G401.6 (cell line): ENCODE measurements at regions not wholly inside any gene's neighbourhood (a gene's known extent, or its start where the extent isn't known, plus 50 kb on each side); places are given as distances from the start of the nearest gene placed in this dataset.

Experiments
- FAIRE-seq: peaks from 2 replicates; lab custom pipeline; 2012; peaks lifted over from hg19 to GRCh38; lab: Jason Lieb, UNC

DNA sequence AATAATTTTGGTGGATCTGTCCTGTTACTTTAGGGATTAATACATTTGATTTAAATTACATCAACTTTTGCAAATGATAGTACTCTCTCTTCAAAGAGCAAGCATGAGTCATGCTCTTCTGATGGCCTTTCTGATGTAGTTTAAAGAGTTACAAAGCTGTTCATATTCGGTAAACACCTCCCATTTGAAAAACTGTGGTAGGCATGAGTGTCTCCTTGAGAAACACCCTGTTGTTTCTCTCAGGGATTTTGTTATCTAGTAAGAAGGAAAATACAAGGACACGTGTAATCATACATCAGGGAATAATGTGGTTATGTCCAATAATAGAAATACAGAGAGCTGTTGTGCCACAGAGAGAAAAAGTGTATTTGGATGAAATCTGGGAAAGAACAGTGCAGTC is 53.3 kb upstream of the E2F7 start:
- FAIRE-seq, result no peak

DNA sequence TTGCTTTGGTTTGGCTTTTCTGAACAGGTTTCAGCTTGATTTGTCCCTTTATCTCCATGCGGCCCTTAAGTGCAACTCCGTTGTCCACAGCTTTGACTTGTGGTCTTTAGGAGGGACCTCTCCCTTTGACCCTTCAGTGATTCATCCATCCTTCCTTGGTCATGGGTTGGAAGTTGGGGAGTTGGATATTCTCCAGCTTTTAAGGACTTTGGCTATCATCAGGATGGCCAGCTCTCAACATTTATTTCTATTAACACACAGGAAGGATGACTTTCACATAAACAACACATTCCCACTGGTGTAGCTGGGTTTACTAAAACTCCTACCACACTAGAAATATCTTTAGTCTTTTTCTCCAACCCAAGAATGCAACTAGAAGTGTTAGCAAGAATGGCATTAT is 50.9 kb upstream of the E2F7 start:
- FAIRE-seq, result no peak

DNA sequence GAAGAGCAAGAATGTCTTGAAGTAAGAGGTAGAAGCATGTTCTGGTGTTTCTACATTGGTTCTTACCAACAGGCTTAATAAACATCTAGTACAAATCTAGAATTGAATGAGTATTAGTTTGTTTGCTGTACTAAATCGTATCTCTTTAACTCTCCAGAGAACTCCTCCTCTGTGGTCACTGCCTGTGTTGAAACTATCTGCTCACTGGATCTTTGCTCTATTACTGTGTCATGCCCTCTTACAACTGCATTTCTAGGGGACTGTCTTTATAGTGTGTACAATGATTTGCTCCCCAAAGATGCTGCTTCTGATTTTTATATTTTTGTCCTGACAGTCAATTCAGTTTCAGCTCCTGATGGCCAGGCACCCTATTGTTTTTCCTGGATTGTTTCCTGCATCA is 50.1 kb upstream of the E2F7 start:
- no peak for FAIRE-seq
